HCT116 (cell line): ENCODE measurements at regions not wholly inside any gene's neighbourhood (a gene's known extent, or its start where the extent isn't known, plus 50 kb on each side); places are given as distances from the start of the nearest gene placed in this dataset.

Experiments
- CEBPB ChIP-seq: IDR thresholded peaks from 2 replicates; pipeline ENCODE4 v1.6.1; 2012; ENCODE audit warnings: low read depth
- CTCF ChIP-seq, 3 experiments: fragments of 200-600 bp in 1 of 3; sonication (generic) in 1 of 3; IDR thresholded peaks in 2 of 3; conservative IDR thresholded peaks in 1 of 3; 2 replicates each; pipeline ENCODE4 v1.5.1; 2012 to 2017; ENCODE audit warnings: low read depth in 2 of 3, low read length in 2 of 3, antibody characterized with exemption in 1 of 3, borderline replicate concordance in 1 of 3, control low read depth in 1 of 3, mild to moderate bottlenecking in 1 of 3, mixed read lengths in 1 of 3, mixed run types in 1 of 3, moderate library complexity in 1 of 3; ENCODE audit not compliant: insufficient read depth in 1 of 3
- EZH2 ChIP-seq: fragments of 200-600 bp; sonication (generic); IDR thresholded peaks from 2 replicates; pipeline ENCODE4 v1.6.1; 2017; ENCODE audit warnings: antibody characterized with exemption, mixed run types
- POLR2A ChIP-seq: IDR thresholded peaks from 2 replicates; pipeline ENCODE4 v1.7.0; 2011; ENCODE audit warnings: borderline replicate concordance; ENCODE audit not compliant: insufficient read depth, insufficient read length; ENCODE audit errors: extremely low read depth
- POLR2AphosphoS5 ChIP-seq: IDR thresholded peaks from 2 replicates; pipeline ENCODE4 v1.6.1; 2011; ENCODE audit warnings: mild to moderate bottlenecking, low read depth, low read length, moderate library complexity
- SP1 ChIP-seq: IDR thresholded peaks from 2 replicates; pipeline ENCODE4 v1.6.1; 2012; ENCODE audit warnings: low read depth
- YY1 ChIP-seq: IDR thresholded peaks from 2 replicates; pipeline ENCODE4 v1.6.1; 2011; ENCODE audit warnings: low read length, low read depth, moderate library complexity, mild to moderate bottlenecking; ENCODE audit not compliant: insufficient replicate concordance; ENCODE audit errors: extremely low read depth
- ZBTB33 ChIP-seq: IDR thresholded peaks from 2 replicates; pipeline ENCODE4 v1.6.1; 2011; ENCODE audit warnings: mild to moderate bottlenecking, low read length, moderate library complexity; ENCODE audit not compliant: insufficient replicate concordance; ENCODE audit errors: extremely low read depth
- ZNF274 ChIP-seq: fragments of 200-500 bp; sonication (Bioruptor generic); IDR thresholded peaks from 2 replicates; pipeline ENCODE4 v1.6.1; 2014; ENCODE audit warnings: mild to moderate bottlenecking, low read depth, low read length, inconsistent platforms

DNA sequence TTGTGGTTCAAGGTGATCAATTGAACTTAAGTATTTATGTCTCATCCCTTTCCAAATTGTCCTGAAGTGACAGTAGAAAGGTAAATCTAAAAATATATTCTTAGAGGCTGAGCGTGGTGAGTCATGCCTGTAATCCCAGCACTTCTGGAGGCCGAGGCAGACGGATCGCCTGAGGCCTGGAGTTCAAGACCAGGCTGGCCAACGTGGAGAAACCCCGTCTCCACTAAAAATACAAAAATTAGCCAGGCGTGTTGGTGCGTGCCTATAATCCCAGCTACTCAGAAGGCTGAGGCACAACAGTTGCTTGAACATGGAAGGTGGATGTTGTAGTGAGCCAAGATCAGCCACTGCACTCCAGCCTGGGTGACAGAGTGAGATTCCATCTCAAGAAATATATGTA is 226.6 kb downstream of the DPH6 start:
- TF ChIP-seq CTCF (IDR thresholded peaks at IDR 0.05 in 2 of 3, conservative IDR thresholded peaks at IDR 0.05 in 1 of 3; ENCODE audit: borderline replicate concordance in 1 of 3, insufficient read depth in 1 of 3, low read depth in 2 of 3, low read length in 2 of 3) (no peak), ZBTB33 (no peak), CEBPB (no peak), POLR2A (no peak), YY1 (no peak), EZH2 (no peak), SP1 (no peak), POLR2AphosphoS5 (no peak), ZNF274 (no peak)
